ENCODE measurements at regions not wholly inside any gene's neighbourhood (a gene's known extent, or its start where the extent isn't known, plus 50 kb on each side); places are given as distances from the start of the nearest gene placed in this dataset.
"Not testable (repeated sequence)": the region's sequence is repeated elsewhere in the genome, so short reads cannot be mapped to it uniquely, and the experiment has no call there.

DNA sequence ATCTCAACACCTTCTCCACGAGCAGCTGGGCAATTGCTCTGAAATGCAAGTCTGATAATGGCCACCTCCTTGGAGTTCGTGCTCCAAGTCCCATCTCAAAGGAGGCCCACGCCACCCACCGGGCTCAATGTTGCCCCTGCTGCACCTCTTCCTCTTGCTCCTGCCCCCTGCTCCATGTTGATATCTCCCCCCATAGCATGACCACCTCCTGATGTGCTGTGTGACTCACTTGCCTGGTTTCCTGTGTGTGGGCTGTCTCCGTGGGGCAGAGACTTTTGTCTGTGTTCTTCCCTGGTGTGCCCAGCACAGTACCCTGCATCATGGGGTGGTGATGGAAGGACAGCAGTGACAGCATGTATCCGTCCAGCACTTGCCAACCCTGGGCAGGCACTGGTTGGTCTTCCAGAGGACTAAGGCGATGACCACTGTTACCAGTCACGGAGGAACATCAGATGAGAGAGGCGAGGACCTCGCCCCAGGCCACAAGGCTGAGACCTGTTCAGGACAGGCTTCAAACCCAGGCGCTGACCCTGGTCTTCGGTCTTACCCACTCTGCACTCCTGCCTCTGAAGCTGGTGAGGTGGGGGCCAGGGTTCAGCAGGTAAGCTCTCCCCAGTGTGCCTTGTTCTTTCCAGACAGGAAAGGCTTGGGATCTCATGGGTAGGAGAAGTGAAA lies 104.6 kb upstream of the LRPAP1 start:
- peaks cover 2% of the 10 kb centered on the region for H3K27me3 Mint-ChIP-seq (ENCODE audit: unreplicated experiment)
- H3K4me1 Mint-ChIP-seq (ENCODE audit: unreplicated experiment) = no peaks in the 10 kb centered on the region
- H3K4me3 Mint-ChIP-seq (ENCODE audit: unreplicated experiment) = no peak overlapping the region
- TF ChIP-seq, protein P1, sequence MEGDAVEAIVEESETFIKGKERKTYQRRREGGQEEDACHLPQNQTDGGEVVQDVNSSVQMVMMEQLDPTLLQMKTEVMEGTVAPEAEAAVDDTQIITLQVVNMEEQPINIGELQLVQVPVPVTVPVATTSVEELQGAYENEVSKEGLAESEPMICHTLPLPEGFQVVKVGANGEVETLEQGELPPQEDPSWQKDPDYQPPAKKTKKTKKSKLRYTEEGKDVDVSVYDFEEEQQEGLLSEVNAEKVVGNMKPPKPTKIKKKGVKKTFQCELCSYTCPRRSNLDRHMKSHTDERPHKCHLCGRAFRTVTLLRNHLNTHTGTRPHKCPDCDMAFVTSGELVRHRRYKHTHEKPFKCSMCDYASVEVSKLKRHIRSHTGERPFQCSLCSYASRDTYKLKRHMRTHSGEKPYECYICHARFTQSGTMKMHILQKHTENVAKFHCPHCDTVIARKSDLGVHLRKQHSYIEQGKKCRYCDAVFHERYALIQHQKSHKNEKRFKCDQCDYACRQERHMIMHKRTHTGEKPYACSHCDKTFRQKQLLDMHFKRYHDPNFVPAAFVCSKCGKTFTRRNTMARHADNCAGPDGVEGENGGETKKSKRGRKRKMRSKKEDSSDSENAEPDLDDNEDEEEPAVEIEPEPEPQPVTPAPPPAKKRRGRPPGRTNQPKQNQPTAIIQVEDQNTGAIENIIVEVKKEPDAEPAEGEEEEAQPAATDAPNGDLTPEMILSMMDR (IDR thresholded peaks at IDR 0.05; ENCODE audit: unreplicated experiment) = no peak
- no peaks in the 10 kb centered on the region for H3K36me3 Mint-ChIP-seq (ENCODE audit: low read depth, unreplicated experiment)
- no peak for DNase-seq (ENCODE audit: low spot score)
- no peaks in the 10 kb centered on the region for H3K9me3 Mint-ChIP-seq (ENCODE audit: unreplicated experiment)
- no peak overlapping the region for H3K27ac Mint-ChIP-seq (ENCODE audit: unreplicated experiment)

- not testable (repeated sequence) for DNase-seq (ENCODE audit: low spot score); H3K27me3 Mint-ChIP-seq (ENCODE audit: unreplicated experiment); H3K36me3 Mint-ChIP-seq (ENCODE audit: low read depth, unreplicated experiment); H3K9me3 Mint-ChIP-seq (ENCODE audit: unreplicated experiment); H3K27ac Mint-ChIP-seq (ENCODE audit: unreplicated experiment); H3K4me1 Mint-ChIP-seq (ENCODE audit: unreplicated experiment); H3K4me3 Mint-ChIP-seq (ENCODE audit: unreplicated experiment)
Observed at GRCh38 chr4:3636020-3636419, 103.8 kb upstream of the LRPAP1 start.

DNA sequence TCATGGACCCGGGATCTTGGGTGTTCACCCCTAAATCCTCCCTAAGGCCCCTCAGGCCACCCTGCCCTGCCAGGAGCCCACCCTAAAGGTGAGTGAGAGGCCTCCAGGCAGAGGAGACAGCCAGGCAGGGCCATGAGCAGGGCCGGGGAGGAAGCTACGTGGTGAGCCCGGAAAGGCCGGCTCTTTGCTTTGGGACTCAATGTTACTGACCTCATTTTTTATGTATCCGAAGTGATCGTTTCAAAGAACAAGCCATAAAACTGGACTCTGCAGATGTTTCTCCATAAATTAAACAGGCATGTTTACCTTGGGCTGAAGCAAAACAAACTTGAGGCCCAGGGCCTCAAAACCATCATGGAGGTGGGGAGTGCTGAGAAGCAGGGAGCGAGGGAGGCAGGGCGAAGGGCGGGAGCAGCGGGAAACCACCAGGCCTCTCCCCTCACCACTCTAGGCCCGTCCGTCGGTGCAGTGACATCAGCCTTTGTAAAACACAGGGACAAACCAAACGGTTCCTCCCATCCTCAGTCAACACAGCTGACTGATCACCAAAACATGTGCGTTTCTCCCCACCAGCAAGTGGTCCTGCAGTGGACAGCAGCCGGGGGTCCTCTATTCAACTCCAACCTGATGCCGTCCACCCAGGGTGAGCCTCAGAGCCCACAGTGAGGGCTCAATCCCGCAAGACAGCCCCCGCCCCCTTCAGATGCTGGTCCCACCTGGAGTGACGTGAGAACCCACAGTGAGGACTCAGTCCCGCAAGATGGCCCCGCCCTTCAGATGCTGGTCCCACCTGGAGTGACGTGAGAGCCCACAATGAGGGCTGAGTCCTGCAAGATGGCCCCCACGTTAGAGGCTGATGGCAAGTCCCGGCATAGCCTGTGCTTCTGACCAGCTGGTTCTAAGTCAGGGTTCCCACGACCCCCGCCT lies 102.9 kb upstream of the LRPAP1 start:
- Mint-ChIP-seq H3K27me3 (ENCODE audit: unreplicated experiment) (peaks cover 2% of the 10 kb centered on the region), H3K27ac (ENCODE audit: unreplicated experiment) (no peak overlapping the region), H3K9me3 (ENCODE audit: unreplicated experiment) (no peaks in the 10 kb centered on the region), H3K4me3 (ENCODE audit: unreplicated experiment) (no peak overlapping the region), H3K36me3 (ENCODE audit: low read depth, unreplicated experiment) (no peaks in the 10 kb centered on the region), H3K4me1 (ENCODE audit: unreplicated experiment) (no peaks in the 10 kb centered on the region)
- TF ChIP-seq, protein P1 (IDR thresholded peaks at IDR 0.05; ENCODE audit: unreplicated experiment) = no peak
- no peak for DNase-seq (ENCODE audit: low spot score)

- no peaks in the 10 kb centered on the region for H3K27me3 Mint-ChIP-seq (ENCODE audit: unreplicated experiment)
- H3K9me3 Mint-ChIP-seq (ENCODE audit: unreplicated experiment) = no peaks in the 10 kb centered on the region
Observed at GRCh38 chr4:3634281-3634857, 102.1 kb upstream of the LRPAP1 start.

GRCh38 chr4:3633277-3633676 lies 101.1 kb upstream of the LRPAP1 start:
- not testable (repeated sequence) for H3K4me3 Mint-ChIP-seq (ENCODE audit: unreplicated experiment); H3K4me1 Mint-ChIP-seq (ENCODE audit: unreplicated experiment); H3K27ac Mint-ChIP-seq (ENCODE audit: unreplicated experiment); H3K9me3 Mint-ChIP-seq (ENCODE audit: unreplicated experiment); DNase-seq (ENCODE audit: low spot score); H3K36me3 Mint-ChIP-seq (ENCODE audit: low read depth, unreplicated experiment); H3K27me3 Mint-ChIP-seq (ENCODE audit: unreplicated experiment)

More at GRCh38 chr4:3634281-3634857, 102.1 kb upstream of the LRPAP1 start:
- Mint-ChIP-seq H3K4me1 (ENCODE audit: unreplicated experiment) (no peaks in the 10 kb centered on the region), H3K4me3 (ENCODE audit: unreplicated experiment) (no peak overlapping the region), H3K27ac (ENCODE audit: unreplicated experiment) (no peak overlapping the region), H3K36me3 (ENCODE audit: low read depth, unreplicated experiment) (no peaks in the 10 kb centered on the region)
- TF ChIP-seq, protein P1 (IDR thresholded peaks at IDR 0.05; ENCODE audit: unreplicated experiment) = no peak
- no peak for DNase-seq (ENCODE audit: low spot score)

DNA sequence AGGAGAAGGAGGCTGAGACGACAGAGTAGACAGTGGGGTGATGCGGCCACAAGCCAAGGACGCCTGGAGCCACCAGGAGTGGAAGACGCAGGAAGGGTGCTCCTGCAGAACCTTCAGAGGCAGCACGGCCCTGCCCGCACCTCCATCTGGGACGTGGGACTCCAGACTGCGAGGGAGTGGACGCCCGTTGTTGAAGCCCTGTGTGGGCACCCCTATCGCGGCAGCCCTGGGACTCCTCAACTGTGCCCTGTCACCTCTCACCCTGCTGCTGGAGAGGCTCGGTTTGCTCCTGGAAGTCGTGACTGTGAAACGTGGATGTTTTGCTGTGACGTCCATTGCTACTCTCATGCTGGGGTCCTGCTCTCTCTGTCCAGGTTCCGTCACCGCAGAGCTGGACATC lies 100.6 kb upstream of the LRPAP1 start:
- not testable (repeated sequence) for H3K4me1 Mint-ChIP-seq (ENCODE audit: unreplicated experiment); H3K36me3 Mint-ChIP-seq (ENCODE audit: low read depth, unreplicated experiment); H3K4me3 Mint-ChIP-seq (ENCODE audit: unreplicated experiment); H3K27ac Mint-ChIP-seq (ENCODE audit: unreplicated experiment); DNase-seq (ENCODE audit: low spot score); H3K9me3 Mint-ChIP-seq (ENCODE audit: unreplicated experiment); H3K27me3 Mint-ChIP-seq (ENCODE audit: unreplicated experiment)

DNA sequence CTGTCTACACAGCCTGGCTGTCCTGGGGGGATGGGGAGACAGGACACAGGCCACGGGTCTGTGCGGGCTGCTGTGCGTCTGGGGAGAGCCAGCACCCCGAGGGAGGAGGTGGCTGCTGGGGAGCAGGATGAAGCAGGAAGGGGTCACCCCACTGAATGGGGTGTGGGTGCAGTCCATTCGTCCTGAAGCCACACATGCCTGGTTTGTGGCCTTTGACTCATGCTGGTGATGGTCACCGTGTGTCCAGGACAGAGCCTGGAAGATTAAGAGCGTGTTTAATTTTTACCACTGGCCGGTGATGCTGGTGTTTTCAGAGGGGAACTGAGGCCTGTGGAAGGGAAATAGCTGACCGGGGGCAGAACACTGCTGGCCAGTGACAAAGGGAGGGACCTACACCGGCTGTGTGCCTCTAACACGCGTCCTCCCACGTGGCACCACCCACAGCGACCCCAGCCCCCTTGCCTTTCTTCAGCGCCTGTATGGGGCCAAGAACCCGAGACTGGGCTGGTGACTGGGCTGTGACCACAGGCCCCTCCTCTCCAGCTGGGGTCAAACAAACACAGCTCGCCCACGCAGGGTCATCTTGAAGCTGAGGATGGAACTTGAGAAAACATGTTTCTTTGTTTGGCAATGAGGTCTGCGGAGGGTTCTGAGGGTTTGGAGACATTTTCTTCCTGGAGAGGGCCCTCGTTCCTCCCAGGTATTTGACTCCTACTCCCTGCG lies 99.5 kb upstream of the LRPAP1 start:
- H3K4me1 Mint-ChIP-seq (ENCODE audit: unreplicated experiment); H3K4me3 Mint-ChIP-seq (ENCODE audit: unreplicated experiment); H3K27ac Mint-ChIP-seq (ENCODE audit: unreplicated experiment); H3K36me3 Mint-ChIP-seq (ENCODE audit: low read depth, unreplicated experiment); H3K27me3 Mint-ChIP-seq (ENCODE audit: unreplicated experiment); H3K9me3 Mint-ChIP-seq (ENCODE audit: unreplicated experiment); DNase-seq (ENCODE audit: low spot score): not testable (repeated sequence)

Data from endothelial cell (in vitro differentiated cells).